Spleen (tissue), 11 donors: ENCODE measurements at regions not wholly inside any gene's neighbourhood (a gene's known extent, or its start where the extent isn't known, plus 50 kb on each side); places are given as distances from the start of the nearest gene placed in this dataset.
"Not testable (repeated sequence)": the region's sequence is repeated elsewhere in the genome, so short reads cannot be mapped to it uniquely, and the experiment has no call there.

Experiments
- DNase-seq: peaks from one replicate; pipeline ENCODE4 v3.0.0-alpha.2; 2020
- H3K27ac ChIP-seq, 8 donors: fragments of 200-600 bp; sonication (generic) in 7 of 8; 1 replicate in 4 of 8; 2 replicates in 4 of 8; pipeline versions ENCODE4 v1.5.0 to v1.8.0; 2016 to 2021; ENCODE audit warnings: inconsistent platforms in 4 of 8, mild to moderate bottlenecking in 4 of 8, moderate library complexity in 1 of 8
- H3K27me3 ChIP-seq, 7 donors: fragments of 200-600 bp; sonication (generic) in 6 of 7; replicated peaks in 1 of 7; 1 replicate in 4 of 7; 2 replicates in 3 of 7; pipeline versions ENCODE4 v1.5.0 to v1.8.0; 2016 to 2021; ENCODE audit warnings: inconsistent platforms in 3 of 7, mild to moderate bottlenecking in 1 of 7
- H3K36me3 ChIP-seq, 6 donors: fragments of 200-600 bp; sonication (generic) in 5 of 6; 1 replicate in 4 of 6; 2 replicates in 2 of 6; pipeline versions ENCODE4 v1.5.0 to v1.8.0; 2016 to 2021; ENCODE audit warnings: inconsistent platforms in 2 of 6
- H3K4me1 ChIP-seq, 6 donors: fragments of 200-600 bp; sonication (generic) in 5 of 6; 1 replicate in 3 of 6; 2 replicates in 3 of 6; pipeline versions ENCODE4 v1.5.0 to v1.8.0; 2016 to 2021; ENCODE audit warnings: inconsistent platforms in 3 of 6
- H3K4me3 ChIP-seq, 8 donors: fragments of 200-600 bp; sonication (generic) in 7 of 8; 1 replicate in 4 of 8; 2 replicates in 4 of 8; pipeline versions ENCODE4 v1.5.0 to v1.8.0; 2016 to 2021; ENCODE audit warnings: inconsistent platforms in 4 of 8, mild to moderate bottlenecking in 4 of 8, moderate library complexity in 2 of 8
- H3K9me3 ChIP-seq, 8 donors: fragments of 200-600 bp; sonication (generic) in 7 of 8; 1 replicate in 4 of 8; 2 replicates in 4 of 8; pipeline versions ENCODE4 v1.5.0 to v1.8.0; 2016 to 2021; ENCODE audit warnings: inconsistent platforms in 4 of 8
- CTCF ChIP-seq, 11 experiments: fragments of 200-600 bp in 7 of 11; fragments of 450-650 bp in 4 of 11; sonication (generic) in 4 of 11; IDR thresholded peaks in 8 of 11; conservative IDR thresholded peaks in 3 of 11; 1 replicate in 7 of 11; 2 replicates in 4 of 11; pipeline versions ENCODE4 v1.4.0 to v1.8.0; 2016 to 2021; ENCODE audit warnings: antibody characterized with exemption in 11 of 11, inconsistent platforms in 4 of 11, mild to moderate bottlenecking in 1 of 11
- POLR2A ChIP-seq, 3 donors: fragments of 450-650 bp; IDR thresholded peaks; one replicate each; pipeline ENCODE4 v1.5.1; 2017; ENCODE audit warnings: antibody characterized with exemption in 3 of 3, mild to moderate bottlenecking in 1 of 3
- POLR2AphosphoS5 ChIP-seq, 3 donors: sonication (generic); formaldehyde crosslinking; IDR thresholded peaks; one replicate each; pipeline ENCODE4 v1.5.1; 2017; ENCODE audit warnings: antibody characterized with exemption in 3 of 3
- WGBS, 5 donors: extraction: QIAGEN DNeasy Blood & Tissue Kit in 3 of 5; methylation state at CpG; one replicate each; pipeline versions ENCODE4 v1.1.5 to v1.1.7; 2013 to 2018; 5-methylcytosine and 5-hydroxymethylcytosine counted together
- intact Hi-C: fragments of 100-400 bp; cut with DNase I; formaldehyde crosslinking; loops from one replicate; pipeline ENCODE4 v1.15.0; 2023; ENCODE audit warnings: low total_unique reads
- donor health status: healthy with polysubstance abuse.
- donor health status: DM: no; HTN: no; CAD: no; lungs with moderate emphysema.
- donor health status: DM: no; HTN: no; CAD: no.
- donor health status: Bipolar disorder and iron deficiency.
- donor health status: healthy.
- donor health status: DM: no; HTN: no; CAD: no.
- donor health status: DM: yes; HTN: yes; CAD: no.

GRCh38 chr7:108663701-108664100, 94.0 kb downstream of the DNAJB9 start:
- Histone ChIP-seq H3K27ac (no peak overlapping the region), H3K27me3 (peaks cover 0 to 4% (median 0%) of the 10 kb centered on the region in 7 donors), H3K4me1 (no peaks in the 10 kb centered on the region), H3K36me3 (no peaks in the 10 kb centered on the region), H3K9me3 (no peaks in the 10 kb centered on the region), H3K4me3 (no peak overlapping the region)
- intact Hi-C loops = no loop called here
- 79 to 86% (median 84%) methylated on average over 3 of the region's 3 CpGs for WGBS, 5 donors
- no peak for TF ChIP-seq CTCF (IDR thresholded peaks at IDR 0.05 in 8 of 11, conservative IDR thresholded peaks at IDR 0.05 in 3 of 11)
- TF ChIP-seq POLR2A (IDR thresholded peaks at IDR 0.05) = no peak
- TF ChIP-seq POLR2AphosphoS5 (IDR thresholded peaks at IDR 0.05) = no peak
- no peak for DNase-seq

- intact Hi-C loops = no loop called here
- no peaks in the 10 kb centered on the region for H3K4me1 ChIP-seq
- H3K27ac ChIP-seq = no peak overlapping the region
- no peak for TF ChIP-seq POLR2AphosphoS5 (IDR thresholded peaks at IDR 0.05)
- TF ChIP-seq CTCF (IDR thresholded peaks at IDR 0.05 in 8 of 11, conservative IDR thresholded peaks at IDR 0.05 in 3 of 11) = no peak
- no peaks in the 10 kb centered on the region for H3K36me3 ChIP-seq
- 62 to 74% (median 69%) methylated on average over 2 of the region's 2 CpGs for WGBS, 5 donors
- peaks cover 0 to 12% (median 1%) of the 10 kb centered on the region in 8 donors for H3K9me3 ChIP-seq
- H3K27me3 ChIP-seq = peaks cover 0 to 4% (median 0%) of the 10 kb centered on the region in 7 donors
- no peak for DNase-seq
- no peak overlapping the region for H3K4me3 ChIP-seq
Observed at GRCh38 chr7:108667216-108667615, 97.5 kb downstream of the DNAJB9 start.

- H3K4me3 ChIP-seq = no peak overlapping the region
- H3K27me3 ChIP-seq = peaks cover 0 to 2% (median 0%) of the 10 kb centered on the region in 7 donors
- no peaks in the 10 kb centered on the region for H3K36me3 ChIP-seq
- no peak for DNase-seq
- H3K4me1 ChIP-seq = no peaks in the 10 kb centered on the region
- no peak overlapping the region for H3K27ac ChIP-seq
- peaks cover 0 to 12% (median 1%) of the 10 kb centered on the region in 8 donors for H3K9me3 ChIP-seq
- intact Hi-C loops = no loop called here
- TF ChIP-seq POLR2A (IDR thresholded peaks at IDR 0.05) (no peak), POLR2AphosphoS5 (IDR thresholded peaks at IDR 0.05) (no peak), CTCF (IDR thresholded peaks at IDR 0.05 in 8 of 11, conservative IDR thresholded peaks at IDR 0.05 in 3 of 11) (no peak)
Observed at GRCh38 chr7:108669958-108670357, 100.3 kb downstream of the DNAJB9 start.

GRCh38 chr7:108673699-108674098, 104.0 kb downstream of the DNAJB9 start:
- WGBS, 5 donors = 62 to 89% (median 79%) methylated on average over 3 of the region's 3 CpGs
- H3K27ac ChIP-seq, intact Hi-C loops, H3K27me3 ChIP-seq, H3K36me3 ChIP-seq, DNase-seq, H3K4me3 ChIP-seq, H3K4me1 ChIP-seq: not testable (repeated sequence)
- peaks cover 0 to 12% (median 1%) of the 10 kb centered on the region in 8 donors for H3K9me3 ChIP-seq

GRCh38 chr7:108684629-108685028, 115.0 kb downstream of the DNAJB9 start:
- DNase-seq = no peak
- no peak overlapping the region for H3K27ac ChIP-seq
- peaks cover 0 to 9% (median 0%) of the 10 kb centered on the region in 8 donors for H3K9me3 ChIP-seq
- no peaks in the 10 kb centered on the region for H3K36me3 ChIP-seq
- intact Hi-C loops = no loop called here
- 80 to 89% (median 87%) methylated on average over 4 of the region's 4 CpGs for WGBS, 5 donors
- H3K4me3 ChIP-seq = no peak overlapping the region
- TF ChIP-seq POLR2AphosphoS5 (IDR thresholded peaks at IDR 0.05) = no peak
- H3K27me3 ChIP-seq = no peaks in the 10 kb centered on the region
- no peaks in the 10 kb centered on the region for H3K4me1 ChIP-seq
